Prostate gland (tissue), 2 donors: ENCODE measurements at regions not wholly inside any gene's neighbourhood (a gene's known extent, or its start where the extent isn't known, plus 50 kb on each side); places are given as distances from the start of the nearest gene placed in this dataset.

ENCODE experiments used
- POLR2A ChIP-seq: fragments of 450-650 bp; IDR thresholded peaks from one replicate; pipeline ENCODE4 v1.6.1; 2016; ENCODE audit warnings: antibody characterized with exemption, mild to moderate bottlenecking
- TF ChIP-seq, protein P1 (sequence below), 4 experiments: fragments of 200-600 bp in 2 of 4; fragments of 450-650 bp in 2 of 4; sonication (generic) in 2 of 4; IDR thresholded peaks; 1 replicate in 3 of 4; 2 replicates in 1 of 4; pipeline ENCODE4 v1.5.1; 2016 to 2019; ENCODE audit warnings: antibody characterized with exemption in 4 of 4, mild to moderate bottlenecking in 2 of 4, moderate library complexity in 2 of 4

DNA sequence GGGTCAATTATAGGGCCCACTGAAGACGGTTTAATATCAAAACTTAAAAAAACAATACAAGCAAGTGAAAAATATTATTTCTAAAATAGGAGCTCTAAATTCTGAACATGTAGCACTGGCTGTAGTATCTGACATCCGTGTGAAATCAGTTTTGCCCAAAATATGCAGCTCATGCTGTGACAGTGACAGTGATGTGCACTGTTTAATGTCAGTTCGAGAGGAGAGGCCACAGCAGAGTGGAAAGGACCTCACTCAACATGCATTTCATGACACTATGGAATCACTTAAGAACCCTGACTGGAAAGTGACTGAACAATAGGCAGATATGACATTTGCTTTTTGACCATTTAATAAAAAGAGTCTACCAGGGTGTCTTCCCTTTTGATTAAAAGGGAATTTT, 397.0 kb downstream of the FRK start:
- no peak for TF ChIP-seq POLR2A
- TF ChIP-seq, protein P1, sequence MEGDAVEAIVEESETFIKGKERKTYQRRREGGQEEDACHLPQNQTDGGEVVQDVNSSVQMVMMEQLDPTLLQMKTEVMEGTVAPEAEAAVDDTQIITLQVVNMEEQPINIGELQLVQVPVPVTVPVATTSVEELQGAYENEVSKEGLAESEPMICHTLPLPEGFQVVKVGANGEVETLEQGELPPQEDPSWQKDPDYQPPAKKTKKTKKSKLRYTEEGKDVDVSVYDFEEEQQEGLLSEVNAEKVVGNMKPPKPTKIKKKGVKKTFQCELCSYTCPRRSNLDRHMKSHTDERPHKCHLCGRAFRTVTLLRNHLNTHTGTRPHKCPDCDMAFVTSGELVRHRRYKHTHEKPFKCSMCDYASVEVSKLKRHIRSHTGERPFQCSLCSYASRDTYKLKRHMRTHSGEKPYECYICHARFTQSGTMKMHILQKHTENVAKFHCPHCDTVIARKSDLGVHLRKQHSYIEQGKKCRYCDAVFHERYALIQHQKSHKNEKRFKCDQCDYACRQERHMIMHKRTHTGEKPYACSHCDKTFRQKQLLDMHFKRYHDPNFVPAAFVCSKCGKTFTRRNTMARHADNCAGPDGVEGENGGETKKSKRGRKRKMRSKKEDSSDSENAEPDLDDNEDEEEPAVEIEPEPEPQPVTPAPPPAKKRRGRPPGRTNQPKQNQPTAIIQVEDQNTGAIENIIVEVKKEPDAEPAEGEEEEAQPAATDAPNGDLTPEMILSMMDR (IDR thresholded peaks at IDR 0.05): no peak
